Ascending aorta (tissue), 2 donors: ENCODE measurements at regions not wholly inside any gene's neighbourhood (a gene's known extent, or its start where the extent isn't known, plus 50 kb on each side); places are given as distances from the start of the nearest gene placed in this dataset.

Source experiments
- DNase-seq, 2 donors: peaks; one replicate each; pipeline ENCODE4 v3.0.0-alpha.2; 2019; ENCODE audit warnings: low spot score in 2 of 2
- H3K27ac ChIP-seq, 2 donors: fragments of 200-600 bp; sonication (generic); one replicate each; pipeline ENCODE4 v1.5.1; 2016 to 2017; ENCODE audit warnings: mild to moderate bottlenecking in 1 of 2
- H3K27me3 ChIP-seq: fragments of 200-600 bp; sonication (generic); one replicate; pipeline ENCODE4 v1.5.1; 2017
- H3K36me3 ChIP-seq, 2 donors: fragments of 200-600 bp; sonication (generic); one replicate each; pipeline ENCODE4 v1.5.1; 2016
- H3K4me1 ChIP-seq, 2 donors: fragments of 200-600 bp; sonication (generic); one replicate each; pipeline ENCODE4 v1.5.1; 2016 to 2017; ENCODE audit warnings: mild to moderate bottlenecking in 1 of 2
- H3K4me3 ChIP-seq, 2 donors: fragments of 200-600 bp; sonication (generic); one replicate each; pipeline ENCODE4 v1.5.1; 2016 to 2017; ENCODE audit warnings: mild to moderate bottlenecking in 1 of 2
- H3K9me3 ChIP-seq, 2 donors: fragments of 200-600 bp; sonication (generic); one replicate each; pipeline ENCODE4 v1.5.1; 2016
- intact Hi-C: fragments of 100-400 bp; cut with DNase I; formaldehyde crosslinking; loops from one replicate; pipeline ENCODE4 v1.15.1; 2023
- TF ChIP-seq, protein P1 (sequence below), 3 experiments: fragments of 200-600 bp in 2 of 3; fragments of 450-650 bp in 1 of 3; sonication (generic) in 2 of 3; IDR thresholded peaks; one replicate each; pipeline ENCODE4 v1.5.1; 2016 to 2019; ENCODE audit warnings: antibody characterized with exemption in 3 of 3, mild to moderate bottlenecking in 1 of 3, moderate library complexity in 1 of 3

DNA sequence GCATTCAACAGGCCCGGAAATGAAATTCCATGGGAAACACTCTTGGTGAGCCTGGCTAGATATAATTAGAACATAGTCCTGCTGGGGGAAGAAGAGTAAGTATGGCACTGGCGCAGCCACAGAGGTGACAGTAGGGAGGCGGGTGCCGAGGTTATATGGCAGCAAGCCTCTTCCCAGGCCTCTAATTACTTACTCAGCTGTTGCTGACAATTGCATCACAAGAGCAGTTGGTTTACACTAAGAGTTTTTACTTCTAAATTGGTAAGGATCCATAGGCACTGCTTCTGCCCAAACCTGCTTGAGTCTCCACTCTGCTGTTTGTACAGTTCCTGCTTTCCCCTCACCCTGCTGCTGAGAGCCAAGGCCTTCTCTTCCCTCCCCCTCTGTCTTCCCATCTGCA lies 93.3 kb upstream of the DUSP5 start:
- TF ChIP-seq, protein P1, sequence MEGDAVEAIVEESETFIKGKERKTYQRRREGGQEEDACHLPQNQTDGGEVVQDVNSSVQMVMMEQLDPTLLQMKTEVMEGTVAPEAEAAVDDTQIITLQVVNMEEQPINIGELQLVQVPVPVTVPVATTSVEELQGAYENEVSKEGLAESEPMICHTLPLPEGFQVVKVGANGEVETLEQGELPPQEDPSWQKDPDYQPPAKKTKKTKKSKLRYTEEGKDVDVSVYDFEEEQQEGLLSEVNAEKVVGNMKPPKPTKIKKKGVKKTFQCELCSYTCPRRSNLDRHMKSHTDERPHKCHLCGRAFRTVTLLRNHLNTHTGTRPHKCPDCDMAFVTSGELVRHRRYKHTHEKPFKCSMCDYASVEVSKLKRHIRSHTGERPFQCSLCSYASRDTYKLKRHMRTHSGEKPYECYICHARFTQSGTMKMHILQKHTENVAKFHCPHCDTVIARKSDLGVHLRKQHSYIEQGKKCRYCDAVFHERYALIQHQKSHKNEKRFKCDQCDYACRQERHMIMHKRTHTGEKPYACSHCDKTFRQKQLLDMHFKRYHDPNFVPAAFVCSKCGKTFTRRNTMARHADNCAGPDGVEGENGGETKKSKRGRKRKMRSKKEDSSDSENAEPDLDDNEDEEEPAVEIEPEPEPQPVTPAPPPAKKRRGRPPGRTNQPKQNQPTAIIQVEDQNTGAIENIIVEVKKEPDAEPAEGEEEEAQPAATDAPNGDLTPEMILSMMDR (IDR thresholded peaks at IDR 0.05): no peak
- no peak overlapping the region for H3K27ac ChIP-seq
- H3K9me3 ChIP-seq: no peaks in the 10 kb centered on the region
- intact Hi-C loops: no loop called here
- no peak overlapping the region for H3K4me3 ChIP-seq
- no peak for DNase-seq
- H3K36me3 ChIP-seq: no peaks in the 10 kb centered on the region
- H3K4me1 ChIP-seq: no peaks in the 10 kb centered on the region
- no peaks in the 10 kb centered on the region for H3K27me3 ChIP-seq

DNA sequence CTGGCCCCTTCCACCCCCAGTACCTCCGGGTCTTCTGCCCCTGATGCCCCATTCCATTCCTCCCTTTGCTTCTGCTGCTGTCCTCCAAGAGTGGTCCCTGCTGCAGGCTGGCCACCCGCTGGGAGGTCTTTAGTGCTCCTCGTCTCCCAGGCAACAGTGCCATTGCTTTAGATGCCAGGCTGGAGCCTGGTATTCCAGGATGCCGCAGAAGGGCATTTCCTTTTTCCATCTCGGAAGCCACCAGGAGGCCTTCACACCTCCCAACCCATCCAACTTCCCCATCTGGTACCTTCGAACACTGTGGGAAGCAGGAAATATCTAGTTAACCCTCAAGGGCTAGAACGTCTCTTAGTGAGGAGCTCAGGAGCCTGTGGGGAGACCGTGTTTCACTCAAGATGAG lies 92.9 kb upstream of the DUSP5 start:
- no peaks in the 10 kb centered on the region for H3K36me3 ChIP-seq
- H3K4me1 ChIP-seq: no peaks in the 10 kb centered on the region
- no peak overlapping the region for H3K27ac ChIP-seq
- no peak overlapping the region for H3K4me3 ChIP-seq
- no peaks in the 10 kb centered on the region for H3K9me3 ChIP-seq
- TF ChIP-seq, protein P1 (IDR thresholded peaks at IDR 0.05): no peak
- intact Hi-C loops: no loop called here
- no peak for DNase-seq
- no peaks in the 10 kb centered on the region for H3K27me3 ChIP-seq

DNA sequence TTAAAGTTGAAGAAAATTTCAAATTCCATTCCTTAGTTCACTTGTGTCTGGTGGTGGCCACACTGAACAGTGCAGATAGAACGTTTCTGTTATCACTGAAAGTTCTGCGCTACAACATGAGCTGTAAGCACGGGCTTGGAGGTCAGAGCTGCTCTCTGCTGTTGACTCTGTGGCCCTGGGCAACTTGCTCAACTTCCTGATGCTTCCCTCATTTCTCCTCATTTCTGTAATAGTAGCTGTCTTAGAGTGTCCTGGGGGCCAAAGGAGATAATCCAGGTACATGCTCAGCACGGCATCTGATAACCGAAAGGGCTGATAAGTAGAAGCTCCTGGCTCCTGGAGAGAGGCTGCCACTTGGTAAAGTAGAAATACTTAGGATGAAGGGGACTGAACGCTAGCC lies 92.3 kb upstream of the DUSP5 start:
- intact Hi-C loops: no loop called here
- Histone ChIP-seq H3K4me1 (no peaks in the 10 kb centered on the region), H3K27me3 (no peaks in the 10 kb centered on the region), H3K9me3 (no peaks in the 10 kb centered on the region), H3K4me3 (no peak overlapping the region), H3K27ac (no peak overlapping the region), H3K36me3 (no peaks in the 10 kb centered on the region)
- DNase-seq: no peak
- TF ChIP-seq, protein P1 (IDR thresholded peaks at IDR 0.05): no peak

DNA sequence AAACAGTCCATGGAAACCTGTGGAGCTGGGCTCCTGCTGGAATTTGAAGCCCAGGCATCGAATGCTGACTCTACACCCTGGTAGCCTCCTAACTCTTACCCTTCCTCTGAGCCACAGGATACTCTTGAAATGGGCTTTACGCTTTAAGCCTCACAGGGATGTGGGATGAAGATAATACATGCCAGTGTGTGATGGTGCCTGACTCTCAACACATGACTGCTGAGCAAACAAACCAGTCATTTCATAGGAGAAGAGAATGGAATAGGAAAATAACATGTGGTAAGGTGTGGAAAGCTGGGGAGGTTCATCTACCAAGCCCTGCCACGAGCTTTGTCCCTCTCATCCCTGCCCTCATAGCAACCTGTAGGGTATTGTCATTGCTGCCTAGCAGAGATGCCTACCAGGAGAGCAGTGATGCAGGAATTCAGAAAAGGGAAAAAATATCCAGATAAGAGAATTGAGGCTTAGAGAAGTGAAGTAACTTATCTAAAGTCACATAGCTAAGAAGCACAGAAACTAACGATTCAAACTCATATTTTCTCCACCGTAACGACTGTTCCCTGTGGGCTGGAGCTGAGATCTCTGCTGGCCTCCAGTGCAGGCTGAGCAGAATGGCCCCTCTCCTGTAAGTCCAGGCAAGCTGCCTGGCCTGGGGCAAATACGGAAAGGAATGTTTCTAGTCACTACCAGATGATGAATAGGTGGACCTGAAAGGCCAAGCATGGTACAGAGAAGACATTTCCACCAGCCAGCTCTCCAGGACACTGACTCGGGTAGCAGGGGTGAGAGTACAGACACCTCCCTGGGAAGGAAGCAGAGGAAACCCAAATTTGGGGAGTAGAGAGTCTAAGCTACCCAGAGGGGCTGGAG lies 90.2 kb upstream of the DUSP5 start:
- no peak for DNase-seq
- no peak overlapping the region for H3K4me3 ChIP-seq
- H3K9me3 ChIP-seq: no peaks in the 10 kb centered on the region
- H3K27ac ChIP-seq: no peak overlapping the region
- intact Hi-C loops: no loop called here
- no peaks in the 10 kb centered on the region for H3K36me3 ChIP-seq
- TF ChIP-seq, protein P1 (IDR thresholded peaks at IDR 0.05): no peak
- H3K27me3 ChIP-seq: no peaks in the 10 kb centered on the region
- peaks cover 0 to 3% of the 10 kb centered on the region in 2 donors for H3K4me1 ChIP-seq

DNA sequence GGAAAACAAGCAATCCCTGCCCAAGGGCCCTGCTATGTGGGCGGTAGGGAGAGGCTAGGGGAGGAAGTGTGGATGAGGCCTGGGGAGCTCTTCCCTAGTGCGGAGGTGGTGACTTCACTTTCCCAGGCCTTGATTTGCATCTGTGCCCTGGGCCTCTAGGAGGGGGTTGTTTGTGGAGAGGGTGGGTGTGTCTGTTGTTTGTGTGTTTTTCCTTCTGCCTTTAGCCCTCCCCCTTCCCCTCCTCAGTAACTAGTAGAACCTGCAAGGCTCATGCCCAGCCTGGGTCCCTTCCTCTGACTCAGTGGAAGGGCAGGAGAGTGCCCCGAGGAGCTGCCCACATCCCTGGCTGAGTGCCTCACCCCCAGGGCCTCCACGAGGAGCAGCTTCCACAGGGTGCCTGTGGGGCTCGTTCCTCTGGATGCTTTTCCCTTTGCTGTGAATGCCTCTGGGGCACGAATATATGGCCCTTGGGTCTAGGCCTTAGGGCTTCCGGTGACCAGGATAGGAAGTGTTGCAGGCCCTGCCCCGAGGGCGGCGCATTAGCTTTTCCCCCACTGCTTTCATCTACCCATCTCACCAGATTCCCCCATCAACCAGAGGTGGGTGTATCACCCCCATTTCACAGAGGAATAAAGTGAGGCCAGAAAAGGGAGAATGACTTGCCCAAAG lies 89.4 kb upstream of the DUSP5 start:
- Histone ChIP-seq H3K27me3 (no peaks in the 10 kb centered on the region), H3K4me1 (peaks cover 0 to 3% of the 10 kb centered on the region in 2 donors), H3K27ac (no peak overlapping the region), H3K4me3 (no peak overlapping the region), H3K9me3 (no peaks in the 10 kb centered on the region), H3K36me3 (no peaks in the 10 kb centered on the region)
- DNase-seq: no peak
- TF ChIP-seq, protein P1 (IDR thresholded peaks at IDR 0.05): no peak
- intact Hi-C loops: no loop called here
